Stimulated activated CD8-positive, alpha-beta memory T cell treated with anti-CD3 and anti-CD28 coated beads, Interleukin-4, amount 100 ng/mL, for 24 hours (primary cell): ENCODE measurements at regions not wholly inside any gene's neighbourhood (a gene's known extent, or its start where the extent isn't known, plus 50 kb on each side); places are given as distances from the start of the nearest gene placed in this dataset.
"Not testable (repeated sequence)": the region's sequence is repeated elsewhere in the genome, so short reads cannot be mapped to it uniquely, and the experiment has no call there.

Experiments used
- DNase-seq: peaks from one replicate; pipeline ENCODE4 v3.0.0-alpha.2; 2020; ENCODE audit warnings: low read depth

DNA sequence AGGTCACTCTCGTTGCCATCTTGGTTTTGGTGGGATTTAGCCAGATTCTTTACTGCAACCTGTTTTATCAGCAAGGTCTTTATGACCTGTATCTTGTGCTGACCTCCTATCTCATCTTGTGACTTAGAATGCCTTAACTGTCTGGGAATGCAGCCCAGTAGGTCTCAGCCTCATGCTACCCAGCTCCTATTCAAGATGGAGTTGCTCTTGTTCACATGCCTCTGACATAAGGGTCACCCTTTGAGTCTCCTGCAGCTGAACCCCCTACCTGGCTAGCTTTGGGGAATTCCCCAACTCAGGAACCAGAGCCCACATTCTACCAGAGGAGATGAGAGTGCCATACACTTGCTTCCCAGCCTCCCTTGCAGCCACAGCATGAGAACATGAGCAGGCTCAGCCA, 123.0 kb upstream of the ARHGEF3 start:
- not testable (repeated sequence) for DNase-seq

DNA sequence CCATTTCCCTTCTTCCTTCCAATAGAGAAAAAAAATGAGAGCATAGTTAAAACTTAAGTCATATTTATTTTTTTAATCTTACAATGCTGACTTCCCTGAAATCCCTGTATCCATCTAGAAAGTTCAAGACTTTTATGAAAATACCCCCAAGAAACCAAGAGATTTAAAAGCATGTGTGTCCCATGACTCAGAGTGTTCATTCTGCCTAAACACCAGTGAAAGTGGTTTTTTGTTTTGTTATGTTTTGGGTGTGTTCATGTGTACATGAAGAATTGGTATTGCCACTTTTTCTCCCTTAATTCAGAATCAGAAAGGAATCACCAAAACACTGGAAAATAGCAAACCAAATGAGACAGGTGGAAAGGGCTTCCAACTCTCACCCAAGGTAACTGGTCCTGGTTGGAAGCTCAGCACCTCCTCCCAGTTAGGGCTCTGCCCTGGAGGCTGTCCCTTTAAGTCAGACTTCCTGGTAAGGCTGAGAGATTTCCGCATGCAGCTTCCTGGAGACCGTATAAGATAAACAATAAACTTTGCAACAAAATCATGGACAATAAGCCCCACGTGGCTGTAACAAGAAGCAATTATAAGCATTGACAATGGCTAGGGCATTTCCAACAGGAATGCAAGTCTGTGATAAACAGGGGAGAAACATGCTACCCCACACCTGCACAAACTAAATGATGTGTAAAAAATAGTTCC, 121.9 kb upstream of the ARHGEF3 start:
- no peak for DNase-seq

DNA sequence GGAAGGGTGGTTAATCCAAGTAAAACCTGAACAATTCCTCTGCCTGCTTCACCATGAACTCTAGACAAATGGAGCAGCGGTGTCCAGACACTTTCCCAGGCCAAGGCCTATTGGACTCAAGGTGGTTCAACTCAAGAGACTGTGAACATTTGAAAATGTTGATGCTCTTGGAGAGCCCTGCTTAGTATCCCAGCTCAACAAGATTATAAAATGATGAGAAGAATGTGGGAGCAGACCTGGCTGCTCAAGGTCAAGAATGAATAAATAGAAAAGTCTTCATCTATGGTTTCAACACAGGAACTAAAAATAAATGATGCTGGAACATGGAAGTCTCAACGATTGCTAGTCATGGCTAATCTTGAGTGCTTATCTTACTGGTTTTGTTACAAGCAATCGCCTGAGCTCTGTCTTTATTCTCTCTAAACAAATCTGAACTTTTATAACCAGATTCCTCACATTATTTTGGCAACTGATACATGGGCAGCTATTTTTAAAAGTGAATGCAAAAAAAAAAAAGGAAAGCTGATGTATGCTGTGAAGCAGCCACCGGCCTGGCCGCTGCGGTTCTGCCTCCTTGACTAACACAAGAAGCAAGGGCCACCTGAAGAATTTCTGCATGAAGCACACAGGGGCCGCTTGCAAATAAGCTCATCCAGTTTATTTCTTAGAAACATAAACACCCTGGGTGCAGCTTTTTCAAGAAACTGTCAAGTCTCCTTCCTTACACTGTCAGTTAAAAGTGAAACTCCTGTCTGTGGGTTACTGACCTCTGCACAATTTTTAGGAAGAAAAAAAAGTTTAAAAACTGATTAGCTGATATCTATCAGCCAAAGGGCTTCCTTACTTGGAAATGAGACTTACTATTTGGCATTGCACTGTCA, 120.1 kb upstream of the ARHGEF3 start:
- DNase-seq = no peak

DNA sequence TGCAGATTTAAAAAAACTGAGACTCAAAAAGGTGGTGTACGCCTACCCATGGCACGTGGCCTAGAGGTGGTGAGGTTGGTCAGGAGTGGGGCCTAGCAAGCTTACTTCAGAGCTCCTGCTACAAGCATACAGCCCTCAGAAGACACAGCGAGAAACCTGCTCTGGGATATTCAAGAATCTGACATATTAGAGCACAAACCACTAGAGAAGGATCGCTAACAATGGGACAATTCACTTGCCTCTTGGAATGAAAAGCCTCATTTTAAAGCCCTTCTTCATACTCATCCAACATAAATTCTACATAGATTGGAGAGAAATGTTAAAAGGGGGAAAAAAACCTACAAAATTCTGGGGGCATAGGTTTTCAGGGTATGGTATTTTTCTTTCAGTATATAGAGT, 118.0 kb upstream of the ARHGEF3 start:
- DNase-seq = no peak

DNA sequence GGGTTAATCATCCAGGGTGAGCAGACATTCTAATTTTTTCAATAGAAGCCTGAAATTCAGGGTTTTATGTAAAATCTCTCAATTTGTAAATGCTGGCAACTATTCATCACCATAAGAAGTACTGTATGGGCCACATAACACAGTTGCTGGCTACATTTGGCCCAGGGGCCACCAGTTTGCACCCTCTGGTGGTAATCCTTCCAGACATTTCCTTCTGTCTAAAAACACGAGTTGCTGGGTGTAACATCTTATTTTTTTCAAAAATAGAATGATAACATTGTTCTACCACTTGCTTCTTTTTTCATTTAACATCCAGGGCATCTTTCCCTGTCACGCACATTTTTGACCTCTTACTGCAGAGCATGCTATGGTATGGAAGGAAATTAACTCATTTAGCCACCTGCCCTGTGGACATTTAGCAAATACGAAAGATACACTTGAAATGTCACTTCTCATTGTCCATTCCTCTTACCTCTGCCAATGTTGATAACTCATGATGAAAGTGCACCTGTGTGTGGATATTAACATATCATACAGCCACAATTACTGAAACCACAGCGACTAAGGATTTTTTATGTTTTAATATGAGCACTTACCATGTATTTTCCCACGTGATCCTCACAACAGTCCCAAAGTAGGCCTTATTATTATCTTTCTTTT, 117.5 kb upstream of the ARHGEF3 start:
- DNase-seq = no peak

DNA sequence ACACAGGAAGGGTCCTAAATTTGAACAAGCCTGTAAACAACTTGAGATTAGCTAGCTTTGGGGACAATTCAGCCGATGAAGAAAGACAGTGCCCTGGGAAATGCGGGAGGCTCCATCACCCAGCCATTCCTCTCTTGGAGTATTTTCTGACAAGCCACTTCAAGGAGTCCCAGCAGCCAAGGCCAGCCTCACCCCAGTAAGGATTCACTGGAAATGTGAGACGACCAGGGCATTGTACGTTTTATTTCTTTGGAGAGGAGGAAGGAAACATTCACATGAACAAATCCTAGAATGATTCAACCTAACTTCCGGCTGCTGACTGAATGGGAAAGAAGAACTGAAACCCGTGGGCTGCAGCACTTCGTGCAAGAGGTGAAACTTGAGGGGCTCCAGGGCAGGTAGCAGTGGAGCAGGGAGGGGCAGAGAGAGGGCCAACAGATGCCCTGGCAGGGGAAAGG, 116.4 kb upstream of the ARHGEF3 start:
- no peak for DNase-seq

DNA sequence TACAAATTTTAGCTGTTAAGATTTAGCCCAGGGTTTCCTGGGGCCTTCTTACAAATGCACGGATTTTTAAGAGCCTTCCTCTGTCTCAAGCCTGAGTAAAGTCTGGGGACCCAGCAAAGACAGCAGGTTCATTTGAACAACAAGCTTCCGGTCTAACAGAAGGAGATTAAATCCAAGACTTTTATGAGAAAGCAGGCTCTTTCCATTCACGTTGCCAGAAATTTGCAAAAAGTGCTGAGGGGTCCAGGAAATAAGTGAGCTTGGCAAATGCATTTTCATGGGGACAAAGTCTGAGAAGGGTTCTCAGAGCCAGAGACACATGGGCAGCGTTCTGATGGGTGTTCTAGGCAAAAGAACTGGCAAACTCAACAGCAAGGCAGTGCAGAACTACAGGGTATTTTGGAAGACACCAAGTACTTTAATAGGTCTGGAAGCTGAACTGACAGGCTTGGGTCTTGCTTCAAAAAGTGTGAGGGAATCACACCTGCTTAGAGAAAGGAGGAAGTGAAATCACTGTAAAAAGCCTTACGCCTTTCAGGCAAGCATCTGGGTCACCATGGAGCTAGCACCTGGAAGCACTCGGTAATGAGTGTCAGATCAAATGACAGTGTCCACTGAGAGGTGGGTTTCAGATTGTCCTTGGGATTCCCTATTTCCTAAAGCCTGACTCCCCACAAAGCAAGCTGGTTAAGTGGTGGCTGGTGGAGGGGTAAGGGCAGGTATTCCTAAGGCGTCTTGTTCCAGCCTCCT, 115.8 kb upstream of the ARHGEF3 start:
- no peak for DNase-seq

DNA sequence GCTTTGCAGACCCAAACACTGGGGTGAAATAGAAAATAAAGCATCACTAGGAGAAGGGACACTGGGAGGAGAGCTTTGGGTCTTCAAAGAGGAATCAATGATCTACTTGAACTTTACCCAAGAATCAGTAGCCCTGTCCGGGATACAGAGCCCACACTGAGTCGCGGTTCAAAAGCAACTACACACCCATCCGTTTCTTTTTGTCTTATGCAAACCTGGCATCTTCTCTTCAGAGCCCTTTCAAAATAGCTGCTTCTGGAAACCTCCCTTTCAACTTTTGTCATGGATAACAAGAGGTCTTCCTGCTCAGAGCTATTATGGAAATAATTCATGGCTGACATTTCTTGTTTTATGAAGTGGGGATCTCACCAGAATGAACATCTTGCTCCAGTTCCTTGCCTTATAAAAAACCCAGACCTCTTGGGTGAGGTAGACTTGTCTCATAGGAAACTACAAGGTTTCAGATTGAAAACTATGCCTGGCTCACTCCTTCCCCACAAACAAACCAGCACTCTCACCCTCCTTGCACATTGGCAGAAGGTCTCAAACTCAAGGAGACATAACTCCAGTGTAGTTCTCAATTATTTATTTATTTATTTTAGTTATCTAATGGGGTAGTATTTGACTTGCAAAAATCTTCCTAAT, 115.1 kb upstream of the ARHGEF3 start:
- no peak for DNase-seq

DNA sequence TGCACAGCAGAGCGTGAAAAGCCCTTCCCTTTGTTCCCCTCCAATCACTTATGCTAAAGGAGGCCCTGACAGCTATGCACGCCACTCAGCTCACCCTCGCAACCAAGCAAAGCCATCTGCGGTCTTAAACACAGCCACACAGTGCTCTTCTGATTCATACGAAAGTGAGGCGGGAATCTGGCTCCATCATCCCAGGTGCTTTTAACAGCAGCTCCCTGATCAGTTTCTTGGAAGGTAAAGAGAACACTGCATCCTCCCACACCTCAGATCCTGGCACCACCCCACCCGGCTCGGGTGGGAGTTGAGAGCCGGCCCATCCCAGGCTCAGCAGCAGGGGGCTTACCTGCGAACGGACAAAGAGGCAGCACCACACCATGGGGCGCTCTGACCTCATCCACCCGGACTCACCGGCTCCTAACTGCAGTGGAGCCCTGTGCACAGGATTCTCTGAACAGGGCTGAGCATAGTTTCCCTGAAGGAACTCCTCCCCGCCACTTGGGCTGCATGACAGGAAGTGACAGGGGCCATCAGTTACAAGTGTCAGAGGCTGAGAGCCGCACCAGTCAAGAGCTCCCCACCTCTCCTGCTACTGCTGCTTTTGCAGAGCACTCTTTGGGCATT, 114.3 kb upstream of the ARHGEF3 start:
- DNase-seq = peak; percentile 38

DNA sequence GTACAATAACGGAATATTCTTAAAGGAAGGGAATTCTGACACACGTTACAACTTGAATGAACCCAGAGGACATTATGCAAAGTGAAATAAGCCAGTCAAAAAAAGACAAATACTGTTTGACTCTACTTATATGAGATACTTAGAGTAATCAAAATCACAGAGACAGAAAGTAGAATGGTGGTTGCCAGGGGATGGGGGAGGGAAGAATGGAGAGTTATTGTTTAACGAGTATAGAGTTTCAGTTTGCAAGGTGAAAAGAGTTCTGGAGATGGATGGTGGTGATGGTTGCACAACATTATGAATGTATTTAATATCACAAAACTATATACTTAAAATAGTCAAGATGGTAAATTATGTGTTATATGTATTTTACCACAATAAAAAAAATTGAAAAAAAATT, 112.9 kb upstream of the ARHGEF3 start:
- DNase-seq = no peak

DNA sequence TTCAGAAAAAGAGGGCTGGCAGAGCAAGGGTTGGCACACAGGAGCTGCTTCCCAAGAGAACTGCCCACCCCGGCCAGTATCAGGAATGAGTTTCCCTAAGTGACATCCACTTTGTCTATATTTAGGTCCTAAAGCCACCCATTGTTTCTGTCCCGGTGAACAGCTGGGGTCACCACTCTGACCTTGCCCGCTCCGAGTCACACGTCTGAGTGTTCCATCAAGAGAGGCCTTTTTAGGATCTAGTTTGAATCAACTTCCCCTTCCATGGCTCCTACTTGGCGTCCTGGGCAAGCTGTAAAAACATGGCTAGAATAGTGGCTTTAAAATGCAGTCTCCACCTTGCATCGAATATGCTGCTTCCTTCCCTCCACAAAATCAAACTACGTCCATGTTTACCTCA, 109.6 kb upstream of the ARHGEF3 start:
- DNase-seq = no peak

DNA sequence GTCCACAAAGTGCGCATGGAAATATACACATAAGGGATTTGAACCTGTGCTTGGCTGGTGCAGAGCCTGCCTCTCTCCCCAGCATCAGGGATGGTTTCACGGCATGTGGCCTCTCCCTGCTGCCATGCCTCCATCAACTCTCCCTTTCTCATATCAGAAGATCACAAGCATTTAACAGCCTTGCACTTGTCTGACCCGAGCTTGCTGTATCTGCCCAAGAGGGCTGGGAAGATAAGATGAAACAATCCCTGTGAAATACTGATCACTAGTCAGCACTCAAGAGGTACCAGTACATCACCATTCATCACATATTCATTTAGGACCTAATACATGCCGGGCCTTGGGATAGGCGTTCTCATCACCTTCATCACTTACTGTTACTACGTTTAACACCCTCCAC, 107.6 kb upstream of the ARHGEF3 start:
- DNase-seq = no peak

DNA sequence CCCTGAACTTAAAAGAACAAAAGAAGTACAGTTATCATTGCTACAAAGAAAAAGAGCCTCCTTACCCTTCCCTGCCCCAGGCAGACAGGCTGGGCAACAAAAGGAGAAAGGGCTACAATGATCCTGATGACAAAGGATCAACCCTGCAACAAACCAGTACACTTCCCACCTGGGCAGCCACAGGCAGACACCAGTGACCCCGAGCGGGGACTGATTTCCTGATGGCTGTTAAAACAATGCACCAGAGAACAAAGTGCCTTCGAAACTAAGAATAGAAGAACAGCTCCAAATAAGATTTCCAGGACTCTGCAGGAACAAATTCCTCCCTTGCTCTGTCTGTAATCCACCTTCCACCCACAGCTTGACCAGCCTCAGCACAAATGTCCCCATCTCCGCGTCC, 106.3 kb upstream of the ARHGEF3 start:
- DNase-seq = no peak

DNA sequence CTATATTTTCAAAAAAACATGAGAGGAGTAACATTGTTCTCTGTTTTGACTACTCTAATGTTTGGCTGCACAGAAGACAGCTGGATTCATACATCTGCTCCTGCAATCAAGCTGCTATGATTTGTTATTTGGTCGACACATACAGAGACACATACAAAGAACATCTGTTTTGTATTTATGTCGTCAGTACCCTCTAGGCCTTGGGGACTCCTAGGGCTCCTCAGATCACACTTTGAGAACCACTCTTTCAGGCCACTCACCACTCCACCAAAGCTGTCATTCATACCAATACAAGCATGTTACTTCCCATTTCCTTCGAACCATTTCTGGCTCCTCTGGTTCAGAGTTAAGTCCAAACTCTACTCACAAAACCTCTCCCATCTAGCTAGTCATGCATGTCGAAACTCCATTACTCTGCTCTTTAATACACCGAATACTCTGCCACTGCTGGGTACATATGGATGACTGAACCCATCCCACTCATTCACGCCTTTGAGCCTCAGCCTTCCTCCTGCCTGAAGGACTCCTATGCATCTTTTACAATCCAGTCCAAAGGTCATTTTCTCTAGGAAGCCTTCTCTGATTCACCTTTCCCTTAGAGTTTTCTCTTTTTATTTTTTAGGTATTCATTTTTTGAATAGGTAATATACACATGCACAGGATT, 102.9 kb upstream of the ARHGEF3 start:
- no peak for DNase-seq

DNA sequence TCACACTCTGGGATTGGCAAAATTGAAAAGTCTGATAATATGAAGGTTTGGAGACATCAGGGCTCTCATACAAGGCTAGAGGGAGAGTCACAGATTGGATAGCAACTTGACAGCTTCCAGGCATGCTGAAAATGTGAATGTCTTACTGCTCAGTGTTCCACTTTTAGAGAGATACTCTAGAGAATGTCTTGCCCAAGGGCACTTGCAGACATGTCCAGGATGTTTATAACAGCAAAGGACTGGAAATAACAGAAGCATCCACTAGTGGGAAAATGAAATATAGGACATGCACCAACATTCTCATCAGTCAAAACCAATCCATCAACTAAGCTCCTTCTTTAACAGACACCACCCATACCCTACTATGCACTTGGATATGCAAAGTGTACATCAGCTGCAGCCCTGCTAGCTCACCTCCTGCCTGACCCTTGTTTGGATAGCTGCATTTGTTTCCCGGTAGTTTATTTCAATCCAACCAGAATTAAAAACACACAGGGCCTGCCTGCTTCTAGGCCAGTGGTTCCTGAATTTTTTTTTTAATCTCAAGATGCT, 101.6 kb upstream of the ARHGEF3 start:
- DNase-seq = no peak

DNA sequence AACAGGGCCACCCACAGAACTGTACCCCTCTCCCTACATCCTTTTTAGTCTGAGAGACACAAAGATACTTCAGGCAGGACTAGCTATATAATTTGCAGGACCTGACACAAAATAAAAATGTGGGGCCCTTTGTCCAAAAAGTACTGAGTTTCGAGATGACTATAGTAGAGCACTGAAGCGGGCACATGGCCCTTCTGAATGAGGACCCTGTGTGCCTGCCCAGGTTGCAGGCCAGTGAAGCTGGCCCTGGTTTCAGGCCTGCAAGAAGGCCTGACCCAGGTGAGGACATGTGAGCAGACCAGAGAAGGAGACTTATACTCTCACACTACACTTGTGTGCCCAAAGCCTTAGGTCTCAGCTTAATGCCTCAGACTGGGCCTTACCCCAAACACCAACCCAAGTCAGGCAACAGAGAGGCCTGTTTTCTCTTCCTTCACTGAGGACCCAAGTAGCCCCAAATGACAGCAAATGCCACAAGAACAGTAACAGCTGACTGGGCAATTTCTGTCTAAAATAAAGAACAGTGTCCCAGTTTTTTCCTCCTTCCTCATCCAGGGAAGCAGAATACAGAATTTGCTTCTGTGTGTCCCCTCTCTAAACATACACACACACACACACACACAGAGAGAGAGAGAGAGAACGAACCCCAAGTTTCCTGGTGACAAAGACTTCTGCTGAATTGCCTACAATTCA, 100.9 kb upstream of the ARHGEF3 start:
- no peak for DNase-seq

DNA sequence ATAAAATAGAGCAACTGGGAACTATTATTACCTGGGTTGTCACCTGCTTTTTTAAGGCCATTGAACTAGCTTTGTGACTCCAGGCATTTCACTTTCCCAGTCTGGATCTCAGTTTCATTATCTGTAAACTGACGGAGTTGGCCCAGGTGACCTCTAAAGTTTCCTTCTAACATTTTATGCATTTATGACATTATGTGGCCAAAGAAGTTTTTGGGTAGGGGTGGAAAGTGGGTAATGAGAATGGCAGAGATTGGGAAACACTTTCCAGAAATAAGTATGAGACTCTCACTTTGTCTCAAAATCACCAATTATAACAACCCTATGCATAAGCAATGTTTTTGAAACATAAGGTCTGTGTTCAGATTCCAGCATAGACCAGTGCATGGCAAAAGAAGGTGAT, 99.1 kb upstream of the ARHGEF3 start:
- no peak for DNase-seq

DNA sequence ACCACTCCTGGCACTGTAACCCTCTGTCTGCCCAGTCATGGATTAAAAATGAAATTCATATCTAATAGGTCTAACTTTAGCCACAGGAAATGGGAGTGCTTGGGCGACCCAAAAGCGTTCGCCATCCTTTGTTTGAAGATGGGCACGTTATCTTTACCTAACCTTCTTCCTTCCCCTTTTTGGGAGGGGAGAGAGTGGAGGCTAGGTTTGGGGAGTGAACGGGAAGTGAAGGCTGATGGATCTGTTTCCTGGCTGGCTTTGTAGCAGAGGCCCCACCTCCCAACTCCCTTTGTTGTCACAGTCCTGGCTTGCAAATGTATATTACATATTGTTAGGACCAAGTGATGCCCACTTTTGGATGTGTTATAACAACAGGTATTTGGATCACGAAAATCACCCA, 98.1 kb upstream of the ARHGEF3 start:
- DNase-seq = no peak

DNA sequence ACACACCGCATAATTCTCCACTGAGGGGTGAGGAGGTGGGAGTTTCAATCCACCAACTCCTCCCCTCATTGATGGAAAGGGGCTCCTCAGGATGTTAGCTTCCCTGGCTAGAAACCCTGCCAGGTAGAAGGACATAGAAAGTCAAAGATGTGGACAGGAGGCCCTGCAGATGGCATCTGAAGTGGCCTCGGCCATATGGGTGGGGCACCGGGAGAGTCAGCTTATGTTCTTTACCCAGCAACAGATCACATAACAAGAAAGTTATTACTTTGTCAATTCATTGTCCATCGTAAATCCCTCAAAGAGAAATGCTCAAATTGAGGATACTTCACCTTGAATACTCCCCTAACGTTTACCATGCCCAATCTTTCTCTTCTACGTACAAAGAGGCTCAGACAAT, 97.3 kb upstream of the ARHGEF3 start:
- no peak for DNase-seq

DNA sequence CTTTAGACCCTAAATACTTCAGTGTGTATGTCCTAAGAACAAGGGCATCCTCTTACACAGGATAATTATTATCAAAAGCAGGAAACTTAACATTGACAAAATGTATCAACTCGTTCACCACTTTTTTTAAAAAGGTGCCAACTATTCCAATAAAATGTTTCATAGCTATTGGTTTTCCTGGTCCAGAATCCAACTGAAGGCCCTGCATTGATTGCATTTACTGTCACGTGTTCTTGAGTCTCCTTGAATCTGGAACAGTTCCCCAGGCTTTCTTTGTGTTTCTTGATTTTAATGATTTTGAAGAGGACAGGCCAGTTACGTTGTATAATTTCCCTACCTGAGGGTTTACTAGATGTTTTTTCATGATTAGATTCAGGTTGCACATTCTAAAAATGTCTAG, 94.6 kb upstream of the ARHGEF3 start:
- DNase-seq = no peak
